GM19324 (cell line): ENCODE measurements at regions not wholly inside any gene's neighbourhood (a gene's known extent, or its start where the extent isn't known, plus 50 kb on each side); places are given as distances from the start of the nearest gene placed in this dataset.
"Not testable (repeated sequence)": the region's sequence is repeated elsewhere in the genome, so short reads cannot be mapped to it uniquely, and the experiment has no call there.

Source experiments
- ATAC-seq: cut with Tn5 transposase; IDR thresholded peaks from one replicate; pipeline ENCODE4 v1.9.1; 2021; ENCODE audit warnings: mild to moderate bottlenecking, moderate library complexity; ENCODE audit not compliant: unreplicated experiment, low FRiP score

GRCh38 chr1:25171013-25171412 lies 61.3 kb downstream of the SYF2 start:
- not testable (repeated sequence) for ATAC-seq

GRCh38 chr1:25170439-25170838 lies 61.9 kb downstream of the SYF2 start:
- no peak for ATAC-seq

GRCh38 chr1:25169610-25170009 lies 62.7 kb downstream of the SYF2 start:
- no peak for ATAC-seq

DNA sequence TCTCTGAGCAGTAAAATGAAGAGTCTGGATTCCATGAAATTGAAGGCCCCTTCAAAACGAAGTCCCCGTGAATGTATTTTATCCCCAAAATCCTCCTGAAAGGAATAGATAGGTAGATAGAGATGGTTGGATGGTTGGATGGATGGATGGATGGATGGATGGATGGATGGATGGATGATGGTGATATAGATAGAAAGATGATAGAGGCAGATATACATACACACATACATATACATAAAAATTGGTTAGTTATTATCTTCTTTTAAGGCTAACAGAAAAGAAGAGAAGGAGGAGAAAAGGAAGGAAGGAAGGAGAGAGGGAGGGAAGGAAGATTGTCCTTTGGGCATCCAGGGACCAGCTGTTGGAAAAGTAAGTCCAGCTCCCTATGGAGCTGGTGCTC lies 63.1 kb downstream of the SYF2 start:
- no peak for ATAC-seq

- no peak for ATAC-seq
These were observed 63.9 kb downstream of the SYF2 start for GRCh38 chr1:25168193-25169071.

DNA sequence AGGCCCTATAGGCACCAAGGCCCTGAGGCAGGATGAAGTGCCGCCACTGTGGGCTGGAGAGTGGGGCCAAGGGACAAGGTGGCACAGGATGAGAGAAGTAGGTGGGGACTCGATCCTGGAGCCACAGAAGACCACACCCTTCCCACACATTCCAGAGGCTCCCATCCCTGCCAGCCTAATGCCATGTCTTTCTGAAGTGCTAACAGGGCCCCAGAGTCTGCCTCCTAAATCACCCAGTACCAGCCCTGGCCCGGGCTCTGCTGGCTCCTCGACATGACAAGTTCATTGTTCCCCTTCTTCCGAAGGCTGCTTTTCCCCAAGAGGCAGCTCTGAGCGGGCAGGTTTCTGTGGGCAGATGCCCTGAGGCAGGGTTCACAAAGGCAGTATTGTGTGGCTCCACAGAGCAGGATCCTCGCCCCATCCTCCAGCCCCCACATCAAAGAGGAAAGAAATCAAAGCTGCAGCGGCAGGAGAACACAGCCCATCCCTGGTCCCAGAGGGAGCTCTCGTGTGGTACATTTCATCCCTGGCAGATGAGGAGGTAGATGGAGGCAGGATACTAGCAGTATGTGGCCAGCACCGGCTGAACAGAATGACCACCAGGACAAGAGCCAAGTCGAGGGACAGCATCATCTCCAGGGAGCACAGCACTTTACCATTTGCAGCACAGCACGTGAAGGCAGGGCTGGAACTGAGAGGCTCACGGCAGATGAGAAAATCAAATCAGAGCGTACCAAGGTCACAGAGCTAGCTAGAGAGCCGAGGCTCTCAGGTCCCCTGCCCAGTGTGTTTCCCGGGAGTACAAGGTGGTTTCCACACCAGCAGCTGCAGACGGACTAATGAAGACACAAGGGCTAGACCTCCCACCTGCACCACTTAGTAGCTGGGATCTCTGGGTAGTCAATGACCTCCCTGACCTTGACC lies 64.8 kb downstream of the SYF2 start:
- ATAC-seq: no peak

- ATAC-seq: no peak
These were observed 65.5 kb downstream of the SYF2 start for GRCh38 chr1:25166847-25167246.

GRCh38 chr1:25163986-25164385 lies 68.3 kb downstream of the SYF2 start:
- no peak for ATAC-seq

DNA sequence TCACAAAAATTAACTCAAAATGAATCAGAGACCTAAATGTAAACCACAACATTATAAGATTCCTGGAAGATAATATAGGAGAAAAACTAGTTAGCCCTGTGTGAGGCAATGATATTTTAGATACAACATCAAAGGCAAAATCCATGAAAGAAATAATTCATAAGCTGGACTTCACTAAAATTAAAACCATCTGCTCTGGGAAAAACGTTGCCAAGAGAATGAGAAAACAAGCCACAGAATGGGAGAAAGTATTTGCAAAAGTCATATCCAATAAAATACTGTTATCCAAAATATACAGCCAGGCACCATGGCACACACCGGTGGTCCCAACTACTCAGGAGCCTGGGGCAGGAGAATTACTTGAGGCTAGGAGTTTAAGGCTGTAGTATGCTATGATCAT lies 70.3 kb downstream of the SYF2 start:
- no peak for ATAC-seq

DNA sequence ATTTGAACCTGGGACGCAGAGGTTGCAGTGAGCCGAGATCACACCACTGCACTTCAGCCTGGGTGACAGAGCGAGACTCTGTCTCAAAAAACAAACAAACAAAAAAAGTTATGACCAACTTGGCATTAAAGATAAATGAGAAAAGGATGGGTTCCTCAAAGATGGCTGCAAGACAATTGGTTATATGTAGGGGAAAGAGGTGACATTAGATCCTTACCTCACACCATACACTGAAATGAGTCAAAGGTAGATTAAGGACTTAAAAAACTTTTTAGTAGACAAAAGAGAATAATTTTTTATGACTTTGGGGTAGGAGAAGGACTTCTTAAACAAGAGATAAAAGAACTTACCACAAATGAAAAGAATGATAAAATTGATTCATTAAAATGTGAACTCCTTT lies 74.5 kb downstream of the SYF2 start:
- ATAC-seq: no peak

GRCh38 chr1:25150985-25151495 lies 81.3 kb downstream of the SYF2 start:
- no peak for ATAC-seq

DNA sequence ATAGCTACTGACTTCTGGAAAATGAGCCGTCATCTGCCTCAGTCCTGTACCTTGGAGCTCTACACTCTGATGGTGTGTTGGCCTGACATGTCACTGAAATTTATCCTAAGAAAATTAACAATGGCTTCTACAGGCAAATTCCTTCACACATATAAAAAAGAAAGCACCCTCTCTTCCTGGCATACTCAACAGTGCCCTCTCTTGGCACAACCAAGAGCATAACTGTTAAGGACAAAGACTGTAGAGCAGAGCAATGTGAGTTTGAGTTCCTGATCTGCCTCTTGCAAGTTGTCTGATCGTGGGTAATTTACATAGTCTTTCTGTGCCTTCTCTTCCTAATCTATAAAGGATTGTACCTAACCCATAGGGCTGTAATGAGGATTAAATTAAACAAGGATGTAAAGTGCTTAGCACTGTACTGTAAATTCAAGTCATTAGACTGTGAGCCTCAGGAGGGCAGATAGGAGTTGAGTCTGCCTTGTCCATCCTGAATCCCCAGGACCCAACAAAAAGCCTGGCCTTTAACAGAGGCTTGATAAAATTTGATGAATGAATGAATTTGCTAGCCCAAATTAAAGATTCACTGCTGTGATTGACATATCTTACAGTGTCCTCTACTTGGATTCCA lies 83.5 kb downstream of the SYF2 start:
- no peak for ATAC-seq

GRCh38 chr1:25146451-25146855 lies 85.8 kb downstream of the SYF2 start:
- no peak for ATAC-seq

- ATAC-seq: no peak
These were observed 86.4 kb downstream of the SYF2 start for GRCh38 chr1:25145775-25146393.

DNA sequence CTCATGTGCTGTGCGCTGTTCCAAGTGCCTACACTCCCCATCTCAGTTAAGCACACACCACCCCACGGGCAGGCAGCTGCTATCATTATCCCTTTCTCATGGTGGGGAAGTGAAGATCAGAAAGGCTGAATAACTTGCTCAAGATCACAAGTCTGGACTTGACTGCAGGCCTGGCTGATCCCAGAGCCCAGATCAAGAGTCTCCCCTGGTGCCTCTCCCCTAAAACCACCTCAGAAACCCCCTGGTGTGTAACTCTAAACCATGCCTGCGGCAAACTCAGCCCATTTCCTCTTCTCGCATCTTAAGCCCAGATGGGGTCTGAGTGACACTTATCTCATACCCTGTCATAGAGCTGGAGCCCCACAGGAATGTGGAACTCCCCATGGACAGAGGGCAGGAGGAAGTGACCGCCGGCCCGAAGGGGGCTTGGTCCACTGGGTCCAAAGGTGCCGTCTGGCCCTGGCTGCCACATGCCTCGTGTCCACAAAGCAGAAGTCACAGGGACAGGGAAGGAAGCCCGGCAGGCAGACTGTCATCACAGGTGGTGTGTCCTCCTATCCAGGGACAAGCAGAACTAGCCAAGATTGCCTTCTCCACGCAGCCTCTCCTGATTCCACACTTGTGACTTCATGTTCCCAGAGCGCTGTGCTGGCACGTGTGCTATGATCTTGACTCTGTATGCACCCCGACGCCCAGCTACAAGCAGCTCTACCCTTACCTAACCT lies 92.1 kb downstream of the SYF2 start:
- no peak for ATAC-seq

DNA sequence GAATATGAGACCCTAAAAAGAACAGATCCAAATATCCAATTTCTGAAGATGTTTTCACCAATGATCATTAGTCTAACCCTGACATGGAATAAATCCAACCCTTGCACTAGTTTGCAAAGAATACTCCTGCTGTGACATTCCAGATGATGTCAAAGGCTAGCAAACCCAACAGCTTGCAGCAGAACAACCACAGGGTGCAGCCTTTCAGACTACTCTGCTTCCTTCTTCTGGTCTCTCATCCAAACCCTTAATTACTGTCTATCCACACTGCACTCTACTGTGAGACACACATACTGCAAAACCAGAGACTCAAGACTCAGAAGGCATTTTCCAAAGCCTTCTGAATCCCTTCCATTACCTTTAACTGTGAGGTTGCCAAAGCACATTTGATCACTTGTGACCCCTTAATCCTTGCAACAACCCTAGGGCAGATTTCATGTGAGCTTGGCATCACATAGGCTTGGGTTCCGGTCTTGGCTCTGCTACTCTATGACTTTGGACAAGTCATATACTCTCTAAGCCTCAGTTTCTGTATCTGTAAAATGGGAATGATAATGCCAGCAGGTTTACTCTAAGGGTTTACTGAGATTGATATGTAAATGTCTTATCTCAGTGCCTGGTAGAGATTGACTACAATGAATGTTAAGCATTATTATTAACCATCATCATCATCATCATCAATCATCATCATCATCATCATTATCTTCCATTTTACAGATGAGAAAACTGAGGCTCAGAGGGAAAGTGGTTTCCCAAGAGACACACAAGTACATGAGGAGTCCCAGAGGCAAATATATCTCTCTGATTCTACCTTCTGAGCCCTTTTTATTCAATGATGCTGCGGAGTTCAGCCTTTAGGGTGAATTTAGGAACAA lies 94.5 kb downstream of the SYF2 start:
- ATAC-seq: no peak

DNA sequence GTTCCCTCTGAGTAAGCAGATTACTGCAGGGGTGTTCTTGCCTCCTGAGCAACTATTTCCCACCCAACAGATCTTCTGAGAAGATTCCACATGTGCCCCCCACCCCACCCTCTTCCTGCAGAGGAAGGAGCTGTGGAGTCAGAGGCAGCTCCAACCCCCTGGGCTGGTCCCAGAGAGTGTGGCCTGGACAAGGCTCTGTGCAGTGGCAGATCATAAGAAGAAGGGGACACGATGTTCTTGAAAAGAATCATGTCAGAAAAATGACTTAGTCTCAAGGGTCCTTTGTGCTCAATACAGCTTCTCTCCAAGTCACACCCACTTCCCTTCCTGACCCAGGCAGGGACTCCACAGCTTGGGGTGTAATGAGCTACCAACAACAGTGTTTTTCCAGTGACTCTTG lies 95.2 kb downstream of the SYF2 start:
- ATAC-seq: no peak

GRCh38 chr1:25135909-25136308 lies 96.4 kb downstream of the SYF2 start:
- no peak for ATAC-seq
